SK-N-SH (cell line): ENCODE measurements at regions not wholly inside any gene's neighbourhood (a gene's known extent, or its start where the extent isn't known, plus 50 kb on each side); places are given as distances from the start of the nearest gene placed in this dataset.

Experiments used
- CTCF ChIA-PET: fragments of 300-600, 350-600 bp; formaldehyde crosslinking; extraction: SDS; loops from one replicate; lab custom pipeline; 2021; lab: Yijun Ruan, JAX
- POLR2A ChIA-PET: fragments of 350-600 bp; sonication (Branson Sonifier 250); formaldehyde crosslinking; extraction: SDS; loops from one replicate; lab custom pipeline; 2020; ENCODE audit warnings: antibody characterized with exemption, inconsistent platforms; lab: Yijun Ruan, JAX
- DNase-seq: peaks from one replicate; pipeline ENCODE4 v3.0.0; 2012
- H2AFZ ChIP-seq: fragments of 200-600 bp; sonication (generic); 2 replicates; pipeline ENCODE4 v1.8.1; 2016; ENCODE audit warnings: antibody characterized with exemption, mild to moderate bottlenecking, low read depth
- H3F3A ChIP-seq: fragments of 200-600 bp; sonication (generic); replicated peaks from 2 replicates; pipeline ENCODE3; 2016; ENCODE audit warnings: antibody characterized with exemption, mild to moderate bottlenecking; ENCODE audit not compliant: insufficient read depth
- H3K27ac ChIP-seq, 2 experiments: fragments of 200-500 bp in 1 of 2; fragments of 200-600 bp in 1 of 2; sonication (Bioruptor generic) in 1 of 2; sonication (generic), shearing (Covaris generic) in 1 of 2; 2 replicates each; pipeline versions ENCODE4 v1.5.1 to v1.6.1; 2014 to 2016; ENCODE audit warnings: low read depth in 2 of 2, inconsistent platforms in 1 of 2, low read length in 1 of 2, mild to moderate bottlenecking in 1 of 2, mixed read lengths in 1 of 2
- H3K27me3 ChIP-seq: fragments of 200-600 bp; sonication (generic), shearing (Covaris generic); 2 replicates; pipeline ENCODE4 v1.6.1; 2016; ENCODE audit warnings: mixed run types; ENCODE audit not compliant: insufficient read depth
- H3K36me3 ChIP-seq, 2 experiments: fragments of 200-500 bp in 1 of 2; fragments of 200-600 bp in 1 of 2; sonication (Bioruptor generic) in 1 of 2; sonication (generic) in 1 of 2; replicated peaks in 1 of 2; 2 replicates each; pipeline versions ENCODE3 to v1.5.1; 2014 to 2016; ENCODE audit warnings: low read length in 1 of 2, mild to moderate bottlenecking in 1 of 2; ENCODE audit not compliant: insufficient read depth in 2 of 2, control insufficient read depth in 1 of 2
- H3K4me1 ChIP-seq, 2 experiments: fragments of 200-500 bp in 1 of 2; fragments of 200-600 bp in 1 of 2; sonication (Bioruptor generic) in 1 of 2; sonication (generic), shearing (Covaris generic) in 1 of 2; 2 replicates each; pipeline versions ENCODE4 v1.5.1 to v1.6.1; 2014 to 2016; ENCODE audit warnings: low read depth in 1 of 2, low read length in 1 of 2, mixed run types in 1 of 2; ENCODE audit not compliant: insufficient read depth in 2 of 2, control insufficient read depth in 1 of 2
- H3K4me2 ChIP-seq: fragments of 200-600 bp; sonication (generic), shearing (Covaris generic); 2 replicates; pipeline ENCODE4 v1.6.1; 2017; ENCODE audit warnings: mixed run types
- H3K4me3 ChIP-seq, 2 experiments: fragments of 200-500 bp in 1 of 2; fragments of 200-600 bp in 1 of 2; sonication (Bioruptor generic) in 1 of 2; sonication (generic), shearing (Covaris generic) in 1 of 2; 2 replicates each; pipeline versions ENCODE4 v1.5.1 to v1.8.1; 2014 to 2016; ENCODE audit warnings: low read depth in 2 of 2, inconsistent platforms in 1 of 2, low read length in 1 of 2, mild to moderate bottlenecking in 1 of 2, mixed read lengths in 1 of 2, moderate library complexity in 1 of 2
- H3K79me2 ChIP-seq: fragments of 200-600 bp; sonication (generic); 2 replicates; pipeline ENCODE4 v1.8.1; 2017; ENCODE audit warnings: mild to moderate bottlenecking; ENCODE audit not compliant: insufficient read depth
- H3K9ac ChIP-seq: fragments of 200-600 bp; sonication (generic); 2 replicates; pipeline ENCODE4 v1.6.1; 2017; ENCODE audit warnings: mixed run types
- H3K9me2 ChIP-seq: fragments of 200-600 bp; sonication (generic); 2 replicates; pipeline ENCODE4 v1.6.1; 2017; ENCODE audit warnings: mixed run types
- H3K9me3 ChIP-seq: fragments of 200-600 bp; sonication (generic); 2 replicates; pipeline ENCODE4 v1.6.1; 2017; ENCODE audit warnings: mixed run types, mild to moderate bottlenecking, moderate library complexity
- H4K20me1 ChIP-seq: fragments of 200-600 bp; sonication (generic); 2 replicates; pipeline ENCODE4 v1.6.1; 2017; ENCODE audit warnings: mild to moderate bottlenecking, mixed run types; ENCODE audit not compliant: insufficient read depth
- CHD2 ChIP-seq: fragments of 150-350 bp; IDR thresholded peaks from 2 replicates; pipeline ENCODE4 v1.6.1; 2018; ENCODE audit warnings: low read length; ENCODE audit not compliant: partially characterized antibody
- EP300 ChIP-seq, 2 experiments: IDR thresholded peaks; 2 replicates each; pipeline versions ENCODE4 v1.4.0 to v1.6.1; 2012; ENCODE audit warnings: borderline replicate concordance in 1 of 2, low read depth in 1 of 2, low read length in 1 of 2
- GATA2 ChIP-seq: sonication (generic); formaldehyde crosslinking; IDR thresholded peaks from 2 replicates; pipeline ENCODE4 v1.5.0; 2020; ENCODE audit warnings: mild to moderate bottlenecking, missing genetic modification reagents
- MXI1 ChIP-seq: IDR thresholded peaks from 2 replicates; pipeline ENCODE4 v1.6.1; 2012; ENCODE audit warnings: mild to moderate bottlenecking, low read depth, low read length, improper control_type of control experiment
- NRF1 ChIP-seq: IDR thresholded peaks from 2 replicates; pipeline ENCODE4 v1.6.1; 2012; ENCODE audit warnings: low read depth, mild to moderate bottlenecking, low read length
- POLR2AphosphoS5 ChIP-seq: IDR thresholded peaks from 2 replicates; pipeline ENCODE4 v1.6.1; 2012; ENCODE audit warnings: low read depth, low read length
- TAF1 ChIP-seq: IDR thresholded peaks from 2 replicates; pipeline ENCODE4 v1.6.1; 2012; ENCODE audit warnings: low read depth, mild to moderate bottlenecking, low read length, moderate library complexity, borderline replicate concordance
- TCF12 ChIP-seq: IDR thresholded peaks from 2 replicates; pipeline ENCODE4 v1.4.0; 2012
- YY1 ChIP-seq: IDR thresholded peaks from 2 replicates; pipeline ENCODE4 v1.4.0; 2012; ENCODE audit warnings: low read depth, mild to moderate bottlenecking
- WGBS: methylation state at CpG from one replicate; pipeline ENCODE4 v1.1.6; 2017; ENCODE audit warnings: low lambda C conversion rate; 5-methylcytosine and 5-hydroxymethylcytosine counted together
- TF ChIP-seq, protein P1 (sequence below): IDR thresholded peaks from 2 replicates; pipeline ENCODE4; 2012
- TF ChIP-seq, protein P2 (sequence below): fragments of 150-350 bp; IDR thresholded peaks from 2 replicates; pipeline ENCODE4 v1.6.1; 2017; ENCODE audit warnings: antibody characterized with exemption, low read length, low read depth, borderline replicate concordance
- TF ChIP-seq, protein P3 (sequence below): IDR thresholded peaks from 2 replicates; pipeline ENCODE4 v1.6.1; 2012; ENCODE audit warnings: mild to moderate bottlenecking, low read depth, low read length, moderate library complexity

DNA sequence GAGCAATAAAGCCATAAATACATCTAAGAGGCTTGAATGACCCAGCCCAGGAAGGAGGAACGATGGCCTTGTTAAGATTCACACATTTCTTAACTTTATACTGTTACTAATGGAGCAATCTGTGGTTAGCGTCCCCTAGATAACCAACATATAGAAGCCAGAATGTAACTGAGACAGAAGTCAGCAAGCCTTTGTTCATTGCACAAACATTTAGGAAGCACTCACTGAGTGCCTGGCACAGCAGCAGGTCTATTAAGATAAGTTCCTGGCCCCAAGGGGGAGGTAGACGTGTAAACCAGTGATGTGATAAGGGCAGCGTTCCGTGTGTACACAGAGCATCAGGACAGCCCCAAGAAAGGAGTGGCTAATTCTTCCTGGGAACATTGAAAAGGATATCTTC, 63.6 kb upstream of the ATL2 start:
- Histone ChIP-seq H3K4me3 (no peak overlapping the region), H3K27me3 (peaks cover 12% of the 10 kb centered on the region), H3K36me3 (no peaks in the 10 kb centered on the region), H3K9ac (no peak overlapping the region), H3K4me2 (no peak overlapping the region), H3K9me3 (no peaks in the 10 kb centered on the region), H3K4me1 (peaks cover 10 to 29% of the 10 kb centered on the region in 2 experiments; a peak in 3 of 4 replicates), H3K79me2 (no peaks in the 10 kb centered on the region), H2AFZ (no peak overlapping the region), H4K20me1 (no peaks in the 10 kb centered on the region), H3K9me2 (no peaks in the 10 kb centered on the region), H3K27ac (no peak overlapping the region), H3F3A (no peaks in the 10 kb centered on the region)
- DNase-seq, result no peak
- TF ChIP-seq NRF1, result no peak
- TF ChIP-seq POLR2AphosphoS5, result no peak
- peak; percentile 50; the same call in 1 of the 2 replicates for TF ChIP-seq GATA2
- TF ChIP-seq CHD2, result peak; percentile 18
- TF ChIP-seq, protein P1, sequence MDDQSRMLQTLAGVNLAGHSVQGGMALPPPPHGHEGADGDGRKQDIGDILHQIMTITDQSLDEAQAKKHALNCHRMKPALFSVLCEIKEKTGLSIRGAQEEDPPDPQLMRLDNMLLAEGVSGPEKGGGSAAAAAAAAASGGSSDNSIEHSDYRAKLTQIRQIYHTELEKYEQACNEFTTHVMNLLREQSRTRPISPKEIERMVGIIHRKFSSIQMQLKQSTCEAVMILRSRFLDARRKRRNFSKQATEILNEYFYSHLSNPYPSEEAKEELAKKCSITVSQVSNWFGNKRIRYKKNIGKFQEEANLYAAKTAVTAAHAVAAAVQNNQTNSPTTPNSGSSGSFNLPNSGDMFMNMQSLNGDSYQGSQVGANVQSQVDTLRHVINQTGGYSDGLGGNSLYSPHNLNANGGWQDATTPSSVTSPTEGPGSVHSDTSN, result no peak
- TF ChIP-seq, protein P2, sequence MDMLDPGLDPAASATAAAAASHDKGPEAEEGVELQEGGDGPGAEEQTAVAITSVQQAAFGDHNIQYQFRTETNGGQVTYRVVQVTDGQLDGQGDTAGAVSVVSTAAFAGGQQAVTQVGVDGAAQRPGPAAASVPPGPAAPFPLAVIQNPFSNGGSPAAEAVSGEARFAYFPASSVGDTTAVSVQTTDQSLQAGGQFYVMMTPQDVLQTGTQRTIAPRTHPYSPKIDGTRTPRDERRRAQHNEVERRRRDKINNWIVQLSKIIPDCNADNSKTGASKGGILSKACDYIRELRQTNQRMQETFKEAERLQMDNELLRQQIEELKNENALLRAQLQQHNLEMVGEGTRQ, result no peak
- no peak for TF ChIP-seq EP300 (IDR thresholded peaks at IDR 0.05; ENCODE audit: borderline replicate concordance in 1 of 2, low read depth in 1 of 2, low read length in 1 of 2)
- TF ChIP-seq TCF12, result no peak
- TF ChIP-seq, protein P3, sequence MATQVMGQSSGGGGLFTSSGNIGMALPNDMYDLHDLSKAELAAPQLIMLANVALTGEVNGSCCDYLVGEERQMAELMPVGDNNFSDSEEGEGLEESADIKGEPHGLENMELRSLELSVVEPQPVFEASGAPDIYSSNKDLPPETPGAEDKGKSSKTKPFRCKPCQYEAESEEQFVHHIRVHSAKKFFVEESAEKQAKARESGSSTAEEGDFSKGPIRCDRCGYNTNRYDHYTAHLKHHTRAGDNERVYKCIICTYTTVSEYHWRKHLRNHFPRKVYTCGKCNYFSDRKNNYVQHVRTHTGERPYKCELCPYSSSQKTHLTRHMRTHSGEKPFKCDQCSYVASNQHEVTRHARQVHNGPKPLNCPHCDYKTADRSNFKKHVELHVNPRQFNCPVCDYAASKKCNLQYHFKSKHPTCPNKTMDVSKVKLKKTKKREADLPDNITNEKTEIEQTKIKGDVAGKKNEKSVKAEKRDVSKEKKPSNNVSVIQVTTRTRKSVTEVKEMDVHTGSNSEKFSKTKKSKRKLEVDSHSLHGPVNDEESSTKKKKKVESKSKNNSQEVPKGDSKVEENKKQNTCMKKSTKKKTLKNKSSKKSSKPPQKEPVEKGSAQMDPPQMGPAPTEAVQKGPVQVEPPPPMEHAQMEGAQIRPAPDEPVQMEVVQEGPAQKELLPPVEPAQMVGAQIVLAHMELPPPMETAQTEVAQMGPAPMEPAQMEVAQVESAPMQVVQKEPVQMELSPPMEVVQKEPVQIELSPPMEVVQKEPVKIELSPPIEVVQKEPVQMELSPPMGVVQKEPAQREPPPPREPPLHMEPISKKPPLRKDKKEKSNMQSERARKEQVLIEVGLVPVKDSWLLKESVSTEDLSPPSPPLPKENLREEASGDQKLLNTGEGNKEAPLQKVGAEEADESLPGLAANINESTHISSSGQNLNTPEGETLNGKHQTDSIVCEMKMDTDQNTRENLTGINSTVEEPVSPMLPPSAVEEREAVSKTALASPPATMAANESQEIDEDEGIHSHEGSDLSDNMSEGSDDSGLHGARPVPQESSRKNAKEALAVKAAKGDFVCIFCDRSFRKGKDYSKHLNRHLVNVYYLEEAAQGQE, result no peak
- no peak for TF ChIP-seq YY1
- POLR2A ChIA-PET, result no interaction called here
- CTCF ChIA-PET, result interaction anchor here (2.6 kb wide), 1 partner anchor 22 kb away, joined by 7 read pairs; no protein-coding TSS in a partner anchor
- WGBS, result 74% methylated on average over 5 of the region's 5 CpGs

DNA sequence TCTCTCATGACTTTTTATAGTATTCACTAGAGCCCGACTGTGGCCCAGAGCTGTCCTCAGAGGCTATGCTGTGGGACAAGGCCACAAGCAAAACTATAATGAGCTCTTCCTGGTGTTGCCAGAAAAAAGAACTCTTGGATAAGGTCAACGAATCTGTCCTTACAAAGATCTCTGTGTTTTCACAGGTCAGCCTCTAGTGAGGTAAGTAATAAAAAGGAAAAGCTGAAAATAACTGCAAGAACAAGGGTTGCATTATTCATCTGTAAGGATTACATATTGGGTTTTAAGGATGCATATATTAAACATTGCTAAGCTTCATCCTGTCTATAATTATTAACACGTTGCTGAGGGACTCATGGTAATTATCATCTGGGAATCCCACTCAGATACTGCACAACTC, 62.8 kb upstream of the ATL2 start:
- TF ChIP-seq TAF1 (no peak), MXI1 (no peak)
- Histone ChIP-seq H3K9me2 (no peaks in the 10 kb centered on the region), H3K36me3 (no peaks in the 10 kb centered on the region), H3K4me2 (no peak overlapping the region), H3K27ac (no peak overlapping the region), H3K4me3 (no peak overlapping the region), H3K27me3 (peaks cover 12% of the 10 kb centered on the region), H2AFZ (no peak overlapping the region), H4K20me1 (no peaks in the 10 kb centered on the region), H3K9ac (no peak overlapping the region), H3K9me3 (no peaks in the 10 kb centered on the region), H3K79me2 (no peaks in the 10 kb centered on the region), H3F3A (no peaks in the 10 kb centered on the region), H3K4me1 (peaks cover 10 to 33% of the 10 kb centered on the region in 2 experiments; a peak in 3 of 4 replicates)
- WGBS, result 59% methylated on average over 3 of the region's 3 CpGs
- ChIA-PET CTCF (interaction anchor here (0.9 to 2.6 kb wide), 2 partner anchors 23 to 65 kb away, joined by 3 to 7 read pairs; no protein-coding TSS in a partner anchor), POLR2A (no interaction called here)
- no peak for DNase-seq
